H1 (cell line): ENCODE measurements at regions not wholly inside any gene's neighbourhood (a gene's known extent, or its start where the extent isn't known, plus 50 kb on each side); places are given as distances from the start of the nearest gene placed in this dataset.

ENCODE experiments used
- CTCF ChIA-PET: fragments of 300-600 bp; sonication (Branson Sonifier 250); formaldehyde crosslinking; loops from one replicate; lab custom pipeline; 2021; ENCODE audit not compliant: partially characterized antibody; lab: Charles Lee
- POLR2A ChIA-PET: fragments of 300-600 bp; sonication (Branson Sonifier 250); formaldehyde crosslinking; loops from one replicate; lab custom pipeline; 2021; ENCODE audit warnings: inconsistent platforms; ENCODE audit not compliant: partially characterized antibody; lab: Charles Lee
- DNase-seq, 2 experiments: peaks; one replicate each; pipeline versions ENCODE4 v3.0.0 to v3.0.0-alpha.2; 2010 to 2022; ENCODE audit warnings: low spot score in 2 of 2, low read depth in 1 of 2, mixed read lengths in 1 of 2
- FAIRE-seq: peaks from 2 replicates; lab custom pipeline; 2011; peaks lifted over from hg19 to GRCh38; lab: Jason Lieb, UNC
- H2AFZ ChIP-seq: 2 replicates; pipeline ENCODE4 v1.8.1; 2012; ENCODE audit warnings: low read length, inconsistent platforms
- H2AK5ac ChIP-seq: 2 replicates; pipeline ENCODE4 v1.6.1; 2013; ENCODE audit warnings: low read depth, low read length
- H2BK120ac ChIP-seq: replicated peaks from 2 replicates; pipeline ENCODE3; 2013; ENCODE audit warnings: low read depth, low read length, inconsistent platforms
- H2BK12ac ChIP-seq: 2 replicates; pipeline ENCODE4 v1.6.1; 2013; ENCODE audit warnings: low read depth, low read length
- H2BK15ac ChIP-seq: 2 replicates; pipeline ENCODE4 v1.6.1; 2013; ENCODE audit warnings: low read length
- H2BK20ac ChIP-seq: 2 replicates; pipeline ENCODE4 v1.6.1; 2013; ENCODE audit warnings: low read length
- H2BK5ac ChIP-seq: 2 replicates; pipeline ENCODE4 v1.6.1; 2013; ENCODE audit warnings: low read depth, low read length
- H3K14ac ChIP-seq: 2 replicates; pipeline ENCODE4 v1.6.1; 2013; ENCODE audit warnings: inconsistent platforms; ENCODE audit not compliant: insufficient read length
- H3K18ac ChIP-seq: 2 replicates; pipeline ENCODE4 v1.6.1; 2013; ENCODE audit warnings: low read length; ENCODE audit errors: extremely low read depth
- H3K23ac ChIP-seq: 2 replicates; pipeline ENCODE4 v1.6.1; 2013; ENCODE audit warnings: inconsistent platforms; ENCODE audit not compliant: insufficient read length
- H3K23me2 ChIP-seq: 2 replicates; pipeline ENCODE4 v1.6.1; 2013; ENCODE audit warnings: low read depth, low read length
- H3K27ac ChIP-seq: 2 replicates; pipeline ENCODE4 v1.6.1; 2011; ENCODE audit warnings: low read depth, low read length, inconsistent platforms
- H3K27me3 ChIP-seq, 4 experiments: replicated peaks in 1 of 4; 1 replicate in 1 of 4; 2 replicates in 3 of 4; pipeline versions ENCODE4 v1.6.1 to v1.8.1; 2011 to 2013; ENCODE audit warnings: low read length in 3 of 4, mild to moderate bottlenecking in 3 of 4, inconsistent platforms in 2 of 4, mixed read lengths in 2 of 4, moderate library complexity in 1 of 4; ENCODE audit not compliant: control insufficient read depth in 3 of 4, insufficient read depth in 3 of 4; ENCODE audit errors: extremely low read depth in 1 of 4
- H3K36me3 ChIP-seq, 4 experiments: 2 replicates each; pipeline versions ENCODE4 v1.6.1 to v1.8.1; 2011 to 2013; ENCODE audit warnings: mild to moderate bottlenecking in 4 of 4, low read length in 3 of 4, moderate library complexity in 2 of 4, control low read depth in 1 of 4, inconsistent platforms in 1 of 4; ENCODE audit not compliant: insufficient read depth in 4 of 4, control insufficient read depth in 2 of 4
- H3K4ac ChIP-seq: replicated peaks from 2 replicates; pipeline ENCODE3; 2013; ENCODE audit warnings: low read length, low read depth, mixed read lengths, inconsistent platforms; ENCODE audit not compliant: insufficient read length
- H3K4me1 ChIP-seq, 4 experiments: replicated peaks in 1 of 4; 1 replicate in 1 of 4; 2 replicates in 3 of 4; pipeline versions ENCODE4 v1.6.1 to v1.8.1; 2011 to 2013; ENCODE audit warnings: low read length in 3 of 4, inconsistent platforms in 2 of 4, mixed read lengths in 1 of 4; ENCODE audit not compliant: insufficient read depth in 4 of 4, control insufficient read depth in 3 of 4
- H3K4me2 ChIP-seq, 2 experiments: 2 replicates each; pipeline versions ENCODE4 v1.6.1 to v1.8.1; 2011 to 2013; ENCODE audit warnings: low read depth in 2 of 2, low read length in 2 of 2, control low read depth in 1 of 2, inconsistent platforms in 1 of 2, mild to moderate bottlenecking in 1 of 2; ENCODE audit not compliant: insufficient read depth in 1 of 2
- H3K4me3 ChIP-seq, 4 experiments: fragments of 200-600, 300-600 bp in 1 of 4; sonication (generic), shearing (Covaris generic), sonication (Bioruptor Twin) in 1 of 4; 2 replicates each; pipeline versions ENCODE4 v1.5.1 to v1.8.1; 2011 to 2016; ENCODE audit warnings: low read length in 4 of 4, low read depth in 3 of 4, control low read depth in 2 of 4, inconsistent platforms in 2 of 4, mild to moderate bottlenecking in 2 of 4, mixed read lengths in 1 of 4, moderate library complexity in 1 of 4; ENCODE audit not compliant: insufficient read depth in 2 of 4; ENCODE audit errors: extremely low read depth in 1 of 4
- H3K56ac ChIP-seq: replicated peaks from 2 replicates; pipeline ENCODE3; 2013; ENCODE audit warnings: low read depth, mild to moderate bottlenecking, mixed read lengths, low read length, inconsistent platforms; ENCODE audit not compliant: insufficient read length
- H3K79me1 ChIP-seq: 2 replicates; pipeline ENCODE4 v1.6.1; 2013; ENCODE audit warnings: low read depth, low read length, control low read depth
- H3K79me2 ChIP-seq, 2 experiments: 2 replicates each; pipeline versions ENCODE4 v1.6.1 to v1.8.1; 2012 to 2013; ENCODE audit warnings: low read length in 2 of 2, mild to moderate bottlenecking in 2 of 2, inconsistent platforms in 1 of 2; ENCODE audit not compliant: insufficient read depth in 2 of 2, control insufficient read depth in 1 of 2
- H3K9ac ChIP-seq, 4 experiments: replicated peaks in 1 of 4; 1 replicate in 1 of 4; 2 replicates in 3 of 4; pipeline versions ENCODE4 v1.6.1 to v1.8.1; 2011 to 2013; ENCODE audit warnings: low read depth in 3 of 4, low read length in 3 of 4, control low read depth in 2 of 4, mild to moderate bottlenecking in 2 of 4, moderate library complexity in 2 of 4, inconsistent platforms in 1 of 4; ENCODE audit errors: extremely low read depth in 1 of 4
- H3K9me3 ChIP-seq, 2 experiments: 2 replicates each; pipeline versions ENCODE4 v1.6.1 to v1.8.1; 2012 to 2013; ENCODE audit warnings: mild to moderate bottlenecking in 2 of 2, moderate library complexity in 2 of 2, control low read depth in 1 of 2, inconsistent platforms in 1 of 2, low read depth in 1 of 2, low read length in 1 of 2, mixed read lengths in 1 of 2; ENCODE audit not compliant: insufficient read depth in 2 of 2
- H4K20me1 ChIP-seq, 2 experiments: replicated peaks in 1 of 2; 2 replicates each; pipeline versions ENCODE3 to v1.8.1; 2011 to 2013; ENCODE audit warnings: inconsistent platforms in 2 of 2, low read length in 2 of 2, mild to moderate bottlenecking in 1 of 2; ENCODE audit not compliant: insufficient read depth in 2 of 2, control insufficient read depth in 1 of 2
- H4K5ac ChIP-seq: 2 replicates; pipeline ENCODE4 v1.6.1; 2013; ENCODE audit warnings: low read length, low read depth, mixed read lengths, inconsistent platforms; ENCODE audit not compliant: insufficient read length
- H4K8ac ChIP-seq: 2 replicates; pipeline ENCODE4 v1.8.0; 2013; ENCODE audit warnings: mild to moderate bottlenecking, moderate library complexity, low read length, inconsistent platforms; ENCODE audit not compliant: insufficient read depth; ENCODE audit errors: extremely low read depth
- H4K91ac ChIP-seq: replicated peaks from 2 replicates; pipeline ENCODE3; 2013; ENCODE audit warnings: low read length, mixed read lengths, inconsistent platforms; ENCODE audit not compliant: insufficient read length
- ASH2L ChIP-seq: fragments of 200-600, 300-600 bp; sonication (generic); IDR thresholded peaks from one replicate; pipeline ENCODE4 v1.7.1; 2017; ENCODE audit warnings: low read length
- CHD1 ChIP-seq: IDR thresholded peaks from 2 replicates; pipeline ENCODE4 v1.6.1; 2012; ENCODE audit warnings: low read depth, low read length, improper control_type of control experiment
- JUN ChIP-seq: IDR thresholded peaks from 2 replicates; pipeline ENCODE4 v1.6.1; 2011; ENCODE audit warnings: low read depth, mild to moderate bottlenecking, improper control_type of control experiment, low read length
- SP1 ChIP-seq: IDR thresholded peaks from 2 replicates; pipeline ENCODE4 v1.6.1; 2011; ENCODE audit warnings: low read depth, low read length
- USF2 ChIP-seq: IDR thresholded peaks from 2 replicates; pipeline ENCODE4 v1.6.1; 2011; ENCODE audit warnings: low read length, improper control_type of control experiment
- WGBS, 2 experiments: shearing (Covaris generic) in 1 of 2; methylation state at CpG; one replicate each; pipeline versions ENCODE4 v1.1.6 to v1.1.7; 2013 to 2015; ENCODE audit warnings: low lambda C conversion rate in 2 of 2, mixed read lengths in 2 of 2, inconsistent platforms in 1 of 2, low coverage in 1 of 2, missing lambda C conversion rate in 1 of 2; ENCODE audit not compliant: insufficient replicate concordance in 2 of 2, insufficient coverage in 1 of 2, insufficient read length in 1 of 2; ENCODE audit errors: extremely low coverage in 1 of 2, missing lambda C conversion rate in 1 of 2; 5-methylcytosine and 5-hydroxymethylcytosine counted together

GRCh38 chr15:60118626-60119025, 114.5 kb downstream of the FOXB1 start:
- Histone ChIP-seq H3K4ac (no peak overlapping the region), H3K27me3 (peaks cover 0 to 2% (median 0%) of the 10 kb centered on the region in 4 experiments; a peak in 3 of 7 replicates), H2BK12ac (no peak overlapping the region), H3K14ac (no peak overlapping the region), H3K56ac (no peak overlapping the region), H2AFZ (no peak overlapping the region), H4K20me1 (no peaks in the 10 kb centered on the region), H2BK5ac (no peak overlapping the region), H3K23ac (no peak overlapping the region), H3K4me1 (peaks cover 8 to 38% (median 29%) of the 10 kb centered on the region in 4 experiments), H3K79me2 (no peaks in the 10 kb centered on the region), H2BK15ac (no peak overlapping the region), H3K4me3 (peak overlapping the region in 3 of 4 experiments; percentile 27 to 51 (median 42); a peak in 6 of 8 replicates), H2AK5ac (no peak overlapping the region), H3K27ac (no peak overlapping the region), H3K23me2 (peaks cover 4% of the 10 kb centered on the region; the same call in 1 of the 2 replicates), H4K91ac (no peak overlapping the region), H3K9me3 (no peaks in the 10 kb centered on the region), H3K36me3 (no peaks in the 10 kb centered on the region), H4K8ac (no peak overlapping the region), H4K5ac (no peak overlapping the region), H3K9ac (no peak overlapping the region), H3K4me2 (peak overlapping the region; percentile 62 to 85), H2BK20ac (no peak overlapping the region), H2BK120ac (no peak overlapping the region), H3K18ac (no peak overlapping the region), H3K79me1 (no peaks in the 10 kb centered on the region)
- CTCF ChIA-PET: interaction anchor here (1.3 to 2.2 kb wide), 2 partner anchors 9 to 39 kb away, joined by 5 to 9 read pairs; no protein-coding TSS in a partner anchor
- 0% methylated on average over 3 of the region's 3 CpGs; no CpG with 5 or more reads in 1 of the 2 experiments for WGBS, 2 experiments
- POLR2A ChIA-PET: interaction anchor here (0.6 to 2.0 kb wide), 2 partner anchors 9 to 280 kb away, joined by 3 to 10 read pairs; no protein-coding TSS in a partner anchor
- FAIRE-seq (peak; percentile 13), DNase-seq (no peak)
- TF ChIP-seq ASH2L (peak; percentile 14), CHD1 (no peak), JUN (no peak), SP1 (0 out of 2 replicates have a peak, but pooled peaks have one; percentile 3), USF2 (no peak)
